GM18499 (cell line): ENCODE measurements at regions not wholly inside any gene's neighbourhood (a gene's known extent, or its start where the extent isn't known, plus 50 kb on each side); places are given as distances from the start of the nearest gene placed in this dataset.
"Not testable (repeated sequence)": the region's sequence is repeated elsewhere in the genome, so short reads cannot be mapped to it uniquely, and the experiment has no call there.

Source experiments
- ATAC-seq: cut with Tn5 transposase; IDR thresholded peaks from one replicate; pipeline ENCODE4 v1.9.1; 2021; ENCODE audit warnings: moderate number of reproducible peaks; ENCODE audit not compliant: insufficient read depth, unreplicated experiment

DNA sequence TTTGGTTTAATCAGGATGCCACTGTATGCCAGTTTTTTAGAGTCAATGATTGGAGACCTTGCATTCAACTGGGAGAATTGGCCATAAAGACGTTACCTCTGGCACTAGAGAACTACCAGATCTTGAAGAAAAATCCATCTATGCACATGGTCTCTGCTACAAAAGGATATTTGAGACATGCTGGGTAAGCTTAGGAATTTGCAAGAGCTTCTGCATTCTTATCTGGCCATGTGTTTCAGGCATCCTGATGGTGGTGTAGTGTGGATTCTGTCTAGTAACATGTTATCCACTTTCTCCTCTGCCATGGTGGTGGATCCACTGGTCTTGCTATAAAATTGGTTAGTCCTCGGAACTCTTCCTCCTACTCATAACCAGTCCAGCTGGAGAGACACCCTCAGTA lies 185.3 kb upstream of the WDFY3 start:
- ATAC-seq = no peak

- ATAC-seq = no peak
Measured at GRCh38 chr4:85152480-85152879, 186.0 kb upstream of the WDFY3 start.

DNA sequence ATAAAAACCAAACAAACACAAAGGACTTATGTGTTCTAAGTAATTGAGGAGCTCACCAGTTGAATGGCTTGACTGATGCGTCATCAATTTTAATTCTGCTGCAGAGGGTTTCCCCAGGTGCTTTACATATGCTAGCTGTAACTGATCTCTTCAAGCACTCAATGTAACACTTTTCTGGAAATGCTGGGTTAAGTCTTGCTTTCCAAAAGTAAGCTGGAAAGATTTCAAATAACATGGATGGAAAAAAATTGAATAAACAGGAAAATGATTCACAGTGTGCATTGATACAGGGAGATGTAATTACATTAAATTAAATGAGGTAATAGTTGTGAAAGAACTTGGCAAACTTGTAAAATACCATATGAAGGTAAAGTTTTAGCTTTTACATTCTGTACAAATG lies 186.7 kb upstream of the WDFY3 start:
- ATAC-seq = no peak

GRCh38 chr4:85154591-85154990 lies 188.1 kb upstream of the WDFY3 start:
- no peak for ATAC-seq

DNA sequence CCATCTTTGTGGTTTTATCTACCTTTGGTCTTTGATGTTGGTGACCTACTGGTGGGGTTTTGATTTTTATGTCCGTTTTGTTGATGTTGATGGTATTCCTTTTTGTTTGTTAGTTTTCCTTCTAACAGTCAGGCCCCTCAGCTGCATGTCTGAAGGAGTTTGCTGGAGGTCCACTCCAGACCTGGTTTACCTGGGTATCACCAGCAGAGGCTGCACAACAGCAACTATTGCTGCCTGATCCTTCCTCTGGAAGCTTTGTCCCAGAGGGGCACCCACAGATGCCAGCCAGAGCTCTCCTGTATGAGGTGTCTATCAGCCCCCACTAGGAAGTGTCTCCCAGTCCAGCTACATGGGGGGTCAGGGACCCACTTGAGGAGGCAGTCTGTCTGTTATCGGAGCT lies 199.3 kb upstream of the WDFY3 start:
- no peak for ATAC-seq

- ATAC-seq = no peak
Measured at GRCh38 chr4:85166318-85166717, 199.8 kb upstream of the WDFY3 start.

DNA sequence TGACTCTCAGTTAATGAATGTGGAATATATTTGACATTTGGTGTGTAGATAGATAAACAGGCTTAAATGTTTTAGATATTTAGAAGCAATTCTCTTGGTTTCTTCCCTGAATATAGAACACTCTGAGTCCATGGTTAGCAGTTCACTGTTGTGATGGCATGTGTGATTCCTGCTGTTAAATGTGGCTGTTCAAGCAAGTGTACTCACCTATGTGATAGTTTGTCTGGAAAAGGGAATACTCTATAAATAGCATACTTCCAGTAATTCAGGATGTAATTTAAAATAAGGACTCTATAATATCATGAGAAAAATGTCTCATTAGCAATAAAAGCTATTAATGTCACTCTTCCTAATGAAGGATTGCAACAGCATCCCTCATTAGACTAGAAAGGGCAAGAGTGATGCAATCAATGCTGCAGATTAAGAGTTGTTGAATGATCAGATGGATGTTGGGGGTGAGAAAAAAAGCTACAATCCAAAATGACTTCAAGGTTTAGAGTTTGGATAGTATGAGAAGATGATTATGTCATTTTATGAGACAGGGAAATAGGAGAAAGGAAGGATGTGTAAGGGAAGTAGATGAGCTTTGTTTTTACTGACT lies 201.8 kb upstream of the WDFY3 start:
- no peak for ATAC-seq

- ATAC-seq = no peak
Measured at GRCh38 chr4:85170241-85170640, 203.8 kb upstream of the WDFY3 start.

DNA sequence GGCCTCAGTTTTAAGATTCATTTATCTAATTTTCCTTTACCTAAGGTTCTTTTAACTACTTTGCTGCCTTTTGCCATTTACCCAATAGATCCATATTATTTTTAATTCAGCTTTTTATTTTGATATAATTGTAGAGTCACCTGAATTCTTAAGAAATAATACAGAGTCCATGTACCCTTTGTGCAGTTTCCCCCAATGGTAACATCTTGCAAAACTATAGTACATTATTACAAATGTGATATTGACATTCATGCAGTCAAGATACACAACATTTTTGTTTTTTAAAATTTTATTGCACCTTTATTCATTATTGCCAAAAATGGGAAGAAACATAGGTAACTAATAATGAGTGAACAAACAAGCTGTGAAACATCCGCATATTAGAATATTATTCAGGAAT lies 208.7 kb upstream of the WDFY3 start:
- no peak for ATAC-seq

GRCh38 chr4:85177092-85177491 lies 210.6 kb upstream of the WDFY3 start:
- ATAC-seq = no peak

- no peak for ATAC-seq
Measured at GRCh38 chr4:85177679-85178078, 211.2 kb upstream of the WDFY3 start.

- ATAC-seq = no peak
Measured at GRCh38 chr4:85180533-85180932, 214.0 kb upstream of the WDFY3 start.

DNA sequence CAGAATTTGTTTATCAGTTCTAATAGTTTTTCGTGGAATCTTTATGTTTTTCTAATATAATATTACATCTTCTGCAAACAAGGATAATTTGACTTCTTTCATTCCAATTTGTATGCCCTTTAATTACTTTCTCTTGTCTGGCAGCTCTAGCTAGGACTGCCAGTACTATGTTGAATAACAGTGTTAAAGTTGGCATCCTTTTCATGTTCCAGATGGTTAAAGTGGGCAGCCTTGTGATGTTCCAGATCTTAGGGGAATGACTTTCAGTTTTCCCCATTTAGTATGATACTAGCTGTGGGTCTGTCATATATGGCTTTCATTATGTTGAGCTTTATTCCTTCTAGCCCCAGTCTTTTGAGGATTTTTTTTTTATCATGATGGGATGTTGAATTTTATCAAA lies 220.6 kb upstream of the WDFY3 start:
- no peak for ATAC-seq

DNA sequence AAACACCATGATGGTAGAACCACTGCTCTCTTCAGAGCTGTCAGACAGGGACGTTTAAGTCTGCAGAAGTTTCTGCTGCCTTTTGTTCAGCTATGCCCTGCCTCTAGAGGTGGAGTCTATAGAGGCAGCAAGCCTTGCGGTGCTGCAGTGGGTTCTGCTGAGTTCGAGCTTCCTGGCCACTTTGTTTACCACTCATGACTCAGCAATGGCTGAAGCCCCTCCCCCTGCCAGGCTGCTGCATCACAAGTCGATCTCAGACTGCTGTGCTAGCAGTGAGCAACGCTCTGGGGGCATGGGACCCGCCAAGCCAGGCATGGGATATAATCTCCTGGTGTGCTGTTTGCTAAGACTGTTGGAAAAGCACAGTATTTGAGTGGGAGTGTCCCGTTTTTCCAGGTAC lies 229.5 kb upstream of the WDFY3 start:
- not testable (repeated sequence) for ATAC-seq

- ATAC-seq = no peak
Measured at GRCh38 chr4:85200106-85200505, 233.6 kb upstream of the WDFY3 start.

- no peak for ATAC-seq
Measured at GRCh38 chr4:85209161-85209560, 242.7 kb upstream of the WDFY3 start.

DNA sequence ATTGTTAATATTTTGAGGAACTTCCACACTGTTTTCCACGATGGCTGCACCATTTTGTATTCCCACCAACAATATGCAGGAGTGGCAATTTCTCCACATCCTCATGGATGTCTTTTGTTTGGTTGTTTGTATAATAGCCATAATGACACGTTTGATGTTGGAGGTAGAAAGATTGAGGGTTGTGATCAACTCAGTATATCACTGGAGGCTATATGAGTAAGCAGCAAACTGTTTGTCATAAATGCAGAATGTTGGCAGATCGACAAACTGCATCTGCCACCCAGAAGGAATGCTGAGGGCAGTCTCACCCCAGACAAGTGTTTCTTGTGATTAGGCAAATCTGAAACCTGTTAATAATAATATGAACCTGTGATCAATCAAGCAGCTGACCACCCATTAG lies 243.9 kb upstream of the WDFY3 start:
- no peak for ATAC-seq

DNA sequence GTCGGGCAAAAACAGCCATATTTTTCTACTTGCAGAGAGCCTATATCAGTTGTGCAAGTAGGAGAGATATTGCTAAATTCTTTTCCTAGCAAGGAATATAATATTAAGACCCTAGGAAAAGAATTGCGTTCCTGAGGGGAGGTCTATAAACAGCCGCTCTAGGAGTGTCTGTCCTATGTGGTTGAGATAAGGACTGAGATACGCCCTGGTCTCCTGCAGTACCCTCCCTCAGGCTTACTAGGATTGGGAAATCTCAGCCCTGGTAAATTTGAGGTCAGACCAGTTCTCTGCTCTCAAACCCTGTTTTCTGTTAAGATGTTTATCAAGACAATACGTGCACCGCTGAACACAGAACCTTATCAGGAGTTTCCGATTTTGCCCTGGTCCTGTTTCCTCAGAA lies 250.1 kb upstream of the WDFY3 start:
- ATAC-seq = not testable (repeated sequence)

DNA sequence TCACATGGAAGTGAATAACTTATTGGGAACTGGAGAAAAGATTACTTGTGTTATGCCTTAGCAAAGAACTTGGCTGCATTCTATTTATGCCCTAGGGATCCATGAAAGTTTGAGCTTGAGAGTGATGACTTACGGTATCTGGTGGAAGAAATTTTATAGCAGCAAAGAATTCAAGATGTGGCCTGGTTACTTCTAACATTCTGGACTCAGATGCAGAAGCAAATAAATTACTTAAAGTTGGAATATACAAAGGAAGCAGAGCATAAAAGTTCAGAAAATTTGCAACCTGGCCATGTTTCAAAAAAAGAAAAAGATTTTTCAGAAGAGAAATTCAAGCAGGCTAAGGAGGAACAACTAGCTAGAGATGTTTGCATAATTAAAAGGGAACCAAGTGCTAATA lies 252.3 kb upstream of the WDFY3 start:
- ATAC-seq = no peak

DNA sequence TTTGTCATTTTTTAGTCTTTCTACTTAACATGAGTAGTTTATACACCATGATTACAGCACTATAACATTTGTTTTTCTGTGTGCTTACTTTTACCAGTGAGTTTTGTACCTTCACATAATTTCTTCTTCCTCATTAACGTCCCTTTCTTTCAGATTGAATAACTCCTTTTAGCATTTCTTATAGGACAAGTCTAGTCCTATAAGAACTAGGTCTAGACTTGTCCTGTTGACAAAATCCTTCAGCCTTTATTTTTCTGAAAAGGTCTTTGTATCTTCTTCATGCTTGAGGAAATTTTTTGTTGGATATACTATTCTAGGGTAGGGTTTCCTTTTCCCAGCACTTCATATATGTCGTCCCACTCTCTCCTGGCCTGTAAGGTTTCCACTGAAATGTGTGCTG lies 253.3 kb upstream of the ARHGAP24 start:
- ATAC-seq = no peak

DNA sequence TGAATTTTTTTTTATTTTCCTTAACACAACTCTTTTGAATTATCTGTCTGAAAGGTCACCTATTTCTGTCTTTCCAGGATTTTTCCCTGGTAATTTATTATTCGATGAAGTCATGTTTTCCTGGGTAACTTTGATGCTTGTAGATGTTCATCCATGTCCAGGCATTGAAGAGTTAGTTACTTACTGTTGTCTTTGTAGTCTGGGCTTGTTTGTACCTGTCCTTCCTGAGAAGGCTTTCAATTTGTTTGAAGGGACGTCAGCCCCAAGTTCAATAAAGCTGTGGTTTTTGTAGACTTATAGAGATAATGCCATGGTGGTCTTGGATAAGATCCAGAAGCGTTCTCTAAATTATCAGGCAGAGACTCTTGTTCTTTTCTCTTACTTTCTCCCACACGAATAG lies 252.4 kb upstream of the ARHGAP24 start:
- no peak for ATAC-seq

DNA sequence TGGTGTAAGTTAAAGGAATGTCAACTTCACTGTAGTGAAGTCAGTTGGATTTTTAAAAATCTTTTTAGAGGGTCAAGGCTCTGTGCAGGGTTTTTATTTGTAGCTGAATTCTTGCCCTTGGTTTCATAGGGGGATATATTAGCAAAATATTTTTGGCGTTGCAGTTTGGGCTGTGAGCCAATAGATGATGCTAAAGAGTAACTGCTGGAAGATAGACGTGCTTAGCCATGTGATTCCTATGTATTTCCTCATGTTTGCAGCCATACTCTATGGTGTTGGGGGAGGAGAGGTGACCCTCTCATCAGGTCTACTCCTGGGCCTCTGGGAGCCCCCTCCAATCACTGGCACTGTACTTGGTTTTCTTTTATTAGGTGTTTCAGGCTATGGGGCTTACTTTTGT lies 246.7 kb upstream of the ARHGAP24 start:
- no peak for ATAC-seq

- no peak for ATAC-seq
Measured at GRCh38 chr4:85233516-85233915, 241.4 kb upstream of the ARHGAP24 start.
